ENCODE measurements at regions not wholly inside any gene's neighbourhood (a gene's known extent, or its start where the extent isn't known, plus 50 kb on each side); places are given as distances from the start of the nearest gene placed in this dataset.
"Not testable (repeated sequence)": the region's sequence is repeated elsewhere in the genome, so short reads cannot be mapped to it uniquely, and the experiment has no call there.

DNA sequence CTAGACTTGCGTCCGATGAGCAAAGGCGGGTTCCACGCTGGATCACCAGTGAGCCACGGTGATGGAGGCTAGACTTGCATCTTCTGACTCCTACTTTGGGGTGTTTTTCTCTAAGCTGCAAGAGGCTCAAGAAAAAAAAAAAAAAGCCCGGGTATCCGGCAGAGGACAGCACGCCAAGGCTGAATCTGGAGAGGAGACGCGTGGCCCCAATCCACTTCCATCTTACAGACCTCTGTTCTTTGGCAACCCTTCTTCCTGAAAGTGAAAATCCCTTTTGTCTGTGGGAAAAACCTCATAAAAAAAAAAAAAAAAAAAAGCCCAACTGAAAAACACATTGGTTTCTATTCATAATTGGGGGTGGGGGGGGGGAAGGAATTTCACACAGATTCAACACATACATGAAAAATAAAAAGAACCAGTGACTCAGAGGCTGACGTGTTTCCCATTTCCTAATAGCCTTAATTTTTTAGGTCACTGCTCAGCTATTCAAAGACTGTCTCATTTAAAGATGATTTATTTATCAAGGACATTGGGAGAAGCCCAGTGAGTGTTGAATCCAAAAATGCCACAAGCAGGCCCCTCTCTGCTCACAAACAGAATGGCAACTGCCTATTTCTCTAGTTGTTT lies 258.3 kb downstream of the FOXL1 start:
- DNase-seq = no peak

DNA sequence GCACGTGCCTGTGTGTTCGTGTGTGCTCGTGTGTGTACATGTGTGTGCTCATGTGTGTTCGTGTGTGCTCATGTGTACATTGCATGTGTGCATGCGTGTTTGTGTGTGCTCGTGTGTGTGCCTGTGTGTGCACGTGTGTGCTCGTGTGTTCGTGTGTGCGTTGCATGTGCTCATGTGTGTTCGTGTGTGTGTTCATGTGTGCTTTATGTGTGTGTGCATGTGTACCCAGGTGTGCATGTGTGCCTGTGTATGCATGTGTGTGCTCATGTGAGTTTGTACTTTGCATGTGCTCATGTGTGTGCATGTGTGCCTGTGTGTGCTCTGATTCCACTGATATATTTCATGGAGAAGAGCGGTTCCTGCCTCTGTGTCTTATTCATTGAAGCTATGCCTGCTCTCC lies 265.5 kb downstream of the FOXL1 start:
- no peak for DNase-seq

DNA sequence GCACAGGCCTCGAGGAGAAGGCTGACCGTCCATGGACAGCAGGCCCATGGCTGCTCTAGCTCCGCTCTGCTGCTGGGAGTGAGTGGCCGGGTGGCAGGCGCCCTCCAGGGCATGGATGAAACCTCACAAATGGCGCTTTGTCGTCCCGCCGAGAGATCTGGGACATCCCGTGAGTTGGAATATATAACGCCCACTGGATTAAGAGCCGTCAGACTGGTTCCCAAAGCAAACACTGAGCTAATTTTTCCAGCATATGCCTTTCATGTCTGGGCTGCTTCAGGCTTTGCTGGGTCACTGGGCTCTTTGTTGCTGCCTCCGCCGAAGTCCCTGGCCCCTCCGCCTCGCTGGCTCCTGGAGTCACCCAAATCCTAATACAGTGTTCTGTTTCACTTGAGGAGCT lies 266.3 kb downstream of the FOXL1 start:
- DNase-seq = no peak

DNA sequence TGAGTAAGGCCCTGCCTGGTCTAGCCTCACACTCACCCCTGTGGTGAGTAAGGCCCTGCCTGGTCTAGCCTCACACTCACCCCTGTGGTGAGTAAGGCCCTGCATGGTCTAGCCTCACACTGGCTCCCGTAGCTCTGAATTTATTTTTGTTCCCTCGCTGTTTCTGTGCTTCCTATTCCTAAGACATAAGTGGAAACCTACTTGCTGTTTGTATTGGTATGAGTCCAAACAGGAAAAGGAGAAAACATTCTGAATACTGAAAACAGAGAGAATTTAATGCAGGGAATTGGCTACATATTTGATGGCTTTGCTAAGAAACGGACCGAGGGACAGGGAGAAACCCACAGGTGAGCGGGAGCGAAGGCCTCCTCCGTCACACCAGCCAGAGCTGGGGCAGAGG lies 267.8 kb downstream of the FOXL1 start:
- DNase-seq = no peak

DNA sequence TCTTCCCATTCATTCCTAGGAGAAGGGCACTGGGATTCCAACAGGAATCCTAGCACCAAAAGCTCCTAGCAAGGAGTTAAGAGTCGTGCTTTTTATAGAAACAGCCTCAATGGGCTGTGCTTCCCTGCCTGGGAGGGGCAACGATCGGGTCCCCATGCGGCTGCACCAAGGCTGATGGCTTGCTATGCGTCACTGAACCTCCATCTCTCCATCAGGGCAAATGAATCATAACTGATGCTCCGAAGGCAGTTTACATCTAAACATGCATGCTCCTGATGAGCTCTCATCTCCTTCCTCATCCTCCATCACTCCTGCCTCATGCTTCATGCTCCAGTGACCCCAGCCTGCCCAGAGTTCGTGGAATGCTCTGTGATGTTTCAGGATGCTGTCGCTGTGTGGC lies 270.5 kb downstream of the FOXL1 start:
- no peak for DNase-seq

DNA sequence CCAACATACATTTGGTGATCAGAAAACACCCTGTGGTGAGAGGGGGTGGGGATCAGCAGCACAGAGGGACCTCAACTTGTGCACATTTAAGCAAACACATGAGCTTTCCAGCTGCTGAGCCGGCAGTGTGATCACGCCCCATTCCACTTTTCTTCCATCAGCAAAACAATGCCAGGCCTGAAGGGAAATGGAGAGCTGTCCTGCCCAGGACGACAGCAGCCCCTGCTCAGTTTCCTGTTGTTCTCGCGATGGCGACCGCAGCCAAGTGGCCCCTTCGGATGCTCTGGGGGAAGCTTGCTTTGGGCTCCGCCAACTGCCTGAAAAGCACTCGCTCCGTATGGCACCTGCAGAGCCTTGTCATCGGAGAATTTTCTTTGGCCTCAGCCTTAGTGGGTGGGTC lies 272.3 kb downstream of the FOXL1 start:
- DNase-seq = no peak

DNA sequence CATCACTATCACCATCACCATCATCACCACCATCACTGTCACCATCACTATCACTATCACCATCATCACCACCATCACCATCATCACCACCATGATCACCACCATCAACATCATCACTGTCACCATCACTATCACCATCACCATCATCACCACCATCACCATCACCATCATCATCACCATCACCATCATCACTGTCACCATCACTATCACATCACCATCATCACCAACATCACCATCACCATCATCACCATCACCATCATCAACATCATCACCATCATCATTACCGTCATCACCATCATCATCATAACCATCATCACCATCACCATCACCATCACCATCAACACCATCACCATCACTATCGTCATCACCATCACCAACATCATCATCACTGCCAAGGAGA lies 273.8 kb downstream of the FOXL1 start:
- DNase-seq = no peak

DNA sequence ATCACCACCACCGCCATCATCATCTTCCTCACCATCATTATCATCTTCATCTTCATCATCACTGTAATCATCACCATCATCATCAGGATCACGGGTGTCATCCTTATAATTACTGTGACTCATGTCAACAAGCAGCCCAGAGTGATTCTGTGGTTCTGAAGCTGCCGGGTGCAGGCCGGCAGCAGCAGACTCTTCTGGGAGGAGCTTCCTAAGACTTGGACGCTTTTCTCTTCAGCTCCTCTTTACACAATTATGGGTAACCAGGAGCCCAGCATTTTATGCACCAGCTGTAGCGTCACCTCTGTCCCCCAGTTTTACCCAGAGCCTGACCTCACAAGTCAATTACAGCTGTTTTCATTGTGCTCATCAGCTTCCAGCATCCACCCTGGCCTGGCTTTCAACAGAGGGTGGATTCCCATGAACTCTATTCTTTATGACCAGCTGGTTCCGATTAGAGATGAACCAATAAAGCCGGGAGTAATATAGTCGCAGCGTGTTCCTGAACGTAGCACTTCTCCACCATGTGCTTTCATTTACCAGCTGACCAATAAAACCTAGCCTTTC lies 275.8 kb downstream of the FOXL1 start:
- no peak for DNase-seq

DNA sequence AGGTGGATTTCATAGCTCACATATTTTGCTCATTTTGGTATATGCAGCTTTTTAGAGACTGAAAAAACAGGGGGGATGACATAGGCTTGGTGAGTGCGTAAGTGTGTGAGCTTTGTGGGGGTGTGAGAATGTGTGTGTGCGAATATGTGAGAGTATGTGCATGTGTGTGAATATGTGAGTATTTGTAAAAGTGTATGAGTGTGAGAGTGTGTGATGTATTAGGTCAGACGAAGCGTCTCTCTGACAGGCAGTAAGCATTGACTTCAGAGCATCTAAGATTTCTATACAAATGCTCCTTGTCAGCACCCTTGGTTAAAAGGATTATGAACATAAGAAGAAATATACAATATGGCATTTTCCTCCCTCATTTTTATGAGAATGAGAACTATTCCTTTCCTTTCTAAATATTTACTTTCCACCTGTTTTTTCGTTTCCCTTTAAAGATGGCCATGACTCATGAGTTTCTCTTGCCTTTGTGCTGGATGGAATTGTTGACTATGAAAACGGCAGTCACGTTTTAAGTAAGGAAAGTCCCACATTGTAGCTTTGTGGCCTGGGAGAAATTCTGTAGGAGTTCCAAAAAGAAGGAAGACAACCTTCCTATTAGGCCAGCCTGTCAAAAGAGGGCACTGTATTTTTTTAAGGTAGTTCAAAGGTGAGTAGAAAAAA lies 276.4 kb downstream of the FOXL1 start:
- DNase-seq = no peak

DNA sequence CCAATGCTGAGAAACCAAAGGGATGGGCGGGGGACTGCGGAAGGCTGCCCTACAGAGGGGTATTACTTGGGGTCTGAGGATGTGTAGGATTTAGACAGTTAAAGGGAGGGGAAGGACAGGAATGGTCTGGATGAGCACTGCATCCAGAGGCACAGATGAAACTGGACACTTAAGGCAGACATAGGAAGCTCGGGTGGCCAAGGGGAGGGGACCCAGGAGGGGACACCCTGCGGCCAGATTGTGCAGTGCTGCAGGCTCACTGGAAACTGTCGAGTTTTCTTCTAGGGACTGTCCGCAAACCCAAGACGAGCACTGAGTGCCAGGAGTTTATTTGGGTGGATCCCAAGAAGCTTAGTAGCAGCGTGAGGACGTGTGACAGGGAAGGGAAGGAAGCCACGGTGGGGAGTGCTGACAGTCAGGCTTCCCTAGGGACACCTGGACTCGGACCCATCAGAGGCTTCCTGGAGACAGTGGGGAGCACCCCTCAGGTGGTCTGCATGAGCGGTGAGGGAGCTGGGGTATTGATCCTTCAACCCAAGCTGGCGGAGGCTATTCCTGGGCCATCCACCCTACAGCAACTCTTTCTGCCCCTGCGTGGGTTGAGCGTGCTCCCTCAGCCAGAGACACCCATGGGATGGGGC lies 278.7 kb downstream of the FOXL1 start:
- DNase-seq = no peak

DNA sequence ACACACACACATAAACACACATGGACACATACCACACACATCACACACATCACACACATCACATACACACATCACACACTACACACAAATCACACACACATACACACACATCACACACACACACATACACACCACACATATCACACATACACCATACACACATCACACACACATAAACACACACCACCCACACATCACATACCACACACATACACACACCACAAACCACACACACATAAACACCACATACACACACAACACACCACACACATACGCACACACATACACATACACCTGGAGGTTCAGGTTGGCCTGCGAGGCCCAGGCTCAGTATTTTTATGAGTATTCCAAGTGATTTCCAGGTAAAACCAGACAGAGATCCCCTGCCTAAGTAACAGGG lies 279.5 kb downstream of the FOXL1 start:
- no peak for DNase-seq

DNA sequence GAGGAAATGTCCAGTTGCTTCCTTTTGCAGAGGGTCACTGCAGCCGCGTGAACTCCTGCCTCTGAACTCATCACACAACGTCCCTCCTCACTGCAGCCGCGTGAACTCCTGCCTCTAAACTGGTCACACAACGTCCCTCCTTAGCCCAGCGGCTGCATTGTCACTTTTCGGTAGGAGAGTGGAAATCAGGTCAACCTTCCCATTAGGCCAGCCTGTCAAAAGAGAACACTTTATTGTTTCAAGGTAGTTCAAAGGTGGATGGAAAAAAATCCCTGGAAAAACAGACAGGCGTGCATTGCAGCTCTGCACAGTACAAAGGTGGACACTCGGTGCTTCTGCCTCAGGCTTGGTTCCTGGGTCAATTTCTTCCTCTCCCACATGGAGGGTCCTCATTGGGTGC lies 280.2 kb downstream of the FOXL1 start:
- no peak for DNase-seq

DNA sequence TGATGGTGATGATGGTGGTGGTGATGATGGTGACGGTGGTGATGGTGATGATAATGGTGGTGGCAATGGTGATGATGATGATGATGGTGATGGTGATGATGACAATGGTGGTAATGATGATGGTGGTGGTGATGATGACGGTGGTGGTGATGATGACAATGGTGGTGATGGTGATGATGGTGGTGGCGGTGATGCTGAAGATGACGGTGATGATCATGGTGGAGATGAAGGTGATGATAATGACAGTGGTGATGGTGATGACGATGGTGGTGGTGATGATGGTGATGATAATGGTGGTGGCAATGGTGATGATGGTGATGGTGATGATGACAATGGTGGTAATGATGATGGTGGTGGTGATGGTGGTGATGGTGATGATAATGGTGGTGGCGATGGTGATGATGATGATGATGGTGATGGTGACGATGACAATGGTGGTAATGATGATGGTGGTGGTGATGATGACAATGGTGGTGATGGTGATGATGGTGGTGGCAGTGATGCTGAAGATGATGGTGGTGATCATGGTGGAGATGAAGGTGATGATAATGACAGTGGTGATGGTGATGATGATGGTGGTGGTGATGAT lies 283.0 kb downstream of the FOXL1 start:
- not testable (repeated sequence) for DNase-seq

DNA sequence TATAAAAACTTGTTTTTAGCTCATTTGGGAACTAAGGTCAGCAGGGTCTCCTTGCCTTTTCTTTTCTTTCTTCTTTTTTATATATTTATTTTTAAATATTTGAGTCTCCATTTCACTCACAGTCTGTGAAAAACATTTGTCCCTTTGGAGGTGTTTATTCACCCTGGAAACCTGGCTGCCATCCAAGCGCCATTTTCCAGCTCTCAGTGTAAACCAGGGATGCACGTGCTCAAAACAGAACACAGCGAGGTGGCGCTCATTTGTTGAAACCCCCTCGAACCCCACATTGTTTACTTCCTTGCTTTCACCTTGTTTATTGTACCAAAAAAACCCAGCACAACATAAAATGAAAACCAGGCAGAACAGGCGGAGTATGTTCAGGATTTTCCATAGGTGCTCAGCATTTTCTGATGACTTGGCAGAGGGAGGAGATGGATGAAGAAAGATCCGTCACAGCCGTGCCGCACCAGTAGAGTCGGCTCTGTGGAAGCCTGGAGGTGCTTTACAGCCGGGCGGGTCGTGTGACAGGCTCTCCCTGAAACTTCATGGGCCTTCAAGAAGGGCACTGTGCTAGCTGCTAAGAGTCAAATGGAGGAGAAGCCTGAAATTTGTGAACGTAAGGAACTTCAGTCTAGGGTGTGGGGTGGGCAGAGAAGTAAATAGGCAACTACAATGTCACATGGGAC lies 284.4 kb downstream of the FOXL1 start:
- no peak for DNase-seq

DNA sequence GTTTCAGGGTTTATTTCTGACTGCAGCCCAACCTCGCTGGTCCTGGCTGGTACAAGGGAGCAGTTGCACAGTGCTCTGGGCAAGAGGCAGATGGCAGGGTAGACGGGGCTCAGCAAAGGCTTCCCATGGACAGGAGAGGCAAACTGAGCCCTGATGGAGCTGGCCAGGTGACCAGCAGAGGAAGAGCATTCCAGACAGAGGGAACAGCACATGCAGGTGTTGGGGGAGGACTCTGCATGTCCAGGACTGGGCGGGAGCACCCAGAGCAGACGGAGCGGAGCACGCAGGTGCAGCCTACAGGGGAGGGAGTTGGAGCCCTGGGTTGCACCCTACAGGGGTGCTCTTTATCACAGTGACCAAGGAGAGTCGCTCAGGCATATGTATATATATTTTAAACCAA lies 285.3 kb downstream of the FOXL1 start:
- no peak for DNase-seq

DNA sequence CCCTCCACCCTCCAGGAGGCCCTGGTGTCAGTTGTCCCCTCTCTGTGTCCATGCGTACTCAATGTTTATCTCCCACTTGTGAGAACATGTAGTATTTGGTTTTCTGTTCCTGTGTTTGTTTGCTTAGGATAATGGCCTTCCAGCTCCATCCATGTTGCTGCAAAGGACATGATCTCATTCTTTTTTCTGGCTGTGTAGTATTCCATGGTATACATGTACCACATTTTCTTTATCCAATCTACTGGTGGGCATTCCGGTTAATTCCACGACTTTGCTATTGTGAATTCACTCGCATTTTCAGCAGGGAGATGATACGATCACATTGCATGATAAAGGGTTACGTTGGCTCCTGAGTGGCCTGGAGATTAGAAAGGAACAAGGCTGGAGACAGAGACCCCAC lies 286.2 kb downstream of the FOXL1 start:
- no peak for DNase-seq

DNA sequence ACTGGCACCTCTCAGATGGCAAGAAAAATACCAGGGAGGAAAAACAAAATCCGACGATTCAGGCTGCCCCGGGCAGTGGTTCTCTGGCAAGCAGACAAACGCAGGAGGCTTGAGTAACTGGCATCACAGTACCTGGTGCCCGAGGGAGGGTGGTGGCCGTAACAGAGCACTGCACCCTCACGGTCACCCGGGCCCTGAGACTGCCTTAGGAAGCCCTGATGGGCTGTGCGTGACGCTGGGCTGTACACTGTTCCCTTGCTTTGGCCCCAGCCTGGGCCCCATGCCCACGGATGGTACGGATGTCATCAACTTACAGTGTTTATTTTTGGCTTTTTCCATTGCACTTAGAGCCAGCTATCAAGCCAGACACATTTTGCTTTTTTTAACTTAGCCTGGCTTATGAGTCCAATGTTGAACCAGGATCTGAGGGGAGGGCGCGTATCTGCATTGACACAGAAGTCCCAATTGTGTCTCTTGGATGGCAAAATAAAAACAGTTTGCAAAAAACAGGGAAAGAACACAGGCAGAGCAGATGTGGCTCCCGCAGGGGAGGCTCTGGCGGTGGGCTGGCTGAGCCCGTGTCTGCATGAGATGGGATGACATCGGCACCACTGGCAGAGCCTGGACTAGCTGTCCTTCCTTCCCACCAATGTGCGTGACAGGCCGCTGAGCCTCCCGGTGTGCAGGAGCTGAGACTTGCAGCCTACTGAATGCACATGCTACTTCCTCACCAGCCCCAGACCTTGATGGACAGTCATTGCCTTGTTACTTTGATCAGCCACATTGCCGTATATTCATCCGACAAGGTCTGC lies 287.7 kb downstream of the FOXL1 start:
- DNase-seq = no peak

DNA sequence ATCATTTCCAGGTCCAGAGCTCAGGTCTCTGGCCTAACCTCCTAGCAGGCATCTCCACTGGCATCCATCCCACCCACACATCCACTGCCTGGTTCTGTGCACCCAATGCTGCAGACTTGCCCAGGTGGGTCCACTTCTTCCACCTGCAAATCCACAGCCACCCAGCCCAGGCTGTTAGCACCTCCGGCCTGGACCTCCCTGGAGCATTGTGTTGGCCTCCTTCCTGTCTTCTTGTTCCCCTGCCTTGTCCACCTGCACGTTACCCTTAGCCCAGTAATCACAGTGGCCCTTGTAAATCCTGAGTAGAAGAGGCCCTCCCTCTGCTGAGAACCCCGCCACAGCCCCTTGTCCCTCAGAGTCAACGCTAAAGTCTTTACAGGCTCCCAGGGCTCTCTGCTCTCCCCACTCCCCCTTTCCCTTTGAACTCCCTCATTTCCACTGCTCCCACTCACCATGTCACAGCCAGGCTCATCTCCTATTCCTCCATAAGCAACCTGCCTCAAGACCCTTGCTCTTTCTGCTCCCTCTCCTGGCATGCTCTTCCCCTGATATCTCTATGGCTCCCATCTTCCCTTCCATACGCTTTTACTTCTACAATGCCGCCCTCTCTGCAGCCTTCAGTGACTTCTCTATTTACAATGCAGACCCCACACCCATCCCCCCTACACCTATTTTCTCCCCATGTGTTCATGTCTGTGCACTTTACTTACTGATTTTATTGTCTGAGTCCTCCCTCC lies 288.8 kb downstream of the FOXL1 start:
- no peak for DNase-seq

DNA sequence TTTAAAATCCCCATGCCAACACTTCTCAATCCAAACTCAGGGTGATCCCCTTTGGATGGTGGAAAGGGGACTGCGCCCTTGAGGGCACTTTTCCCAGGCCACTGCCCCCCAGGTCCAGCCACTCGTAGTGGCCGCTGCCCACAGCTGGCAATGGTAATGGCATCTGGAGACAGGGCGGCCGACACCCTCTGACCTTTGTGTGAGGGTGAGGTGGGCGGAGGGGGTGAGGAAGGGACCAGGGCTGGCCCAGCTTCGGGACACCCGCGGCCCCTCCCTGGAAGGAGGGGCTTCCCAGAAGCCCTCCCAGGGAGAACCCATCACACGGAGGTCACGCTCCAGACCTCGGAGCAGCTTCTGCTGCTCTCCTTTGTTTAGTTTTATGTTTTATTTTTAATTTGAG lies 289.7 kb downstream of the FOXL1 start:
- DNase-seq = no peak

DNA sequence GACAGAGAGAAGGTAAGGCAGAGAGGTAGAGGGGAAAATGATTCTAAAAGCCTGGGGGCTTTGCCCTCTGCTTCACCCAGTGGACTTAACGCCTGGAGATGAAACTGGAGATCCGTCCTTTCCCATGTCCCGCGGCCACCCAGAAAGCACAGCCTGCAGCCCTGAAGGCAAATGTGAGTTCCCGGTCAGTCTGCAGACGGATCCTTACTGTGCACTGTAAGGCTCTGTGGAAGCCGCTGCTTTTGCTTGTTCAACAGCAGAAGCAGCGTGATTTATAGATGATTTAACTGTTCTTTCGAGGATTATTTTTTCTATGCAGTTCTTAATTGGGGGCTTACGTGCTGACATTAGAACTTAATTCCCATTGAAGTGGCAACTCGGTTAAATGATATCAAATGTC lies 290.4 kb downstream of the FOXL1 start:
- DNase-seq = no peak

DNA sequence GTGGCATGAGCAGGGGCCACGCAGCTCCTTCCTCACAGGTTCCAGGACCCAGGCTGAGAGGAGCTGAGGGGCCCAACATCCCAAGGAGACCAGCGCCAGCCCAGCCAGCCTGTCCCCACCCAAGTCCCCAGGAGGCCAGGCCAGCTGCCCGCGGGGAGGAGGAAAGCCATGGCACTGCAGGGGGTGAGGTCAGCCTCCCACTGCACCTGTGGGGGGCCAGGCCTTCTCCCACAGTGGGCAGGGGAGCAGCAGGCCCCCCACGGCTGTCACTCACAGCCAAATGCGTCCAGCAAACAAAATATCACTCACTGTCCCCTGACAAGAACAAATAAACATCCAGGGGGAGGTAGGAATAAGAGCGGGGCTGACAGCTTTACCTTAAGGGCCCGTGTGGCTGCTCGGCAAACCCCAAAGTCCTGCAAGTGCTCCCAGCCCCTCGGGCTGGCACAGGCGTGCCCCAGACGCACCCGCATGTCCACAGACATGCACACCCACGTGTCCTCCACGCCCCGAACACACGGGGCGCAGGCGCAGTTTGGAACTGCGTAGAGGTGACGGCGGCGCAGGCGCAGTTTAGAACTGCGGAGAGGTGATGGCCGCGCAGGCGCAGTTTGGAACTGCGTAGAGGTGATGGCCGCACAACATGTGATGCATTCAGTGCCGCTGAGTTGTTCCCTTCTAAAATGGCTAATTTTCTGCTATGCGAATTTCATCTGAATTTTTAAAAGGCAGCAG lies 291.1 kb downstream of the FOXL1 start:
- no peak for DNase-seq
